Testis (tissue), 2 donors: ENCODE measurements at regions not wholly inside any gene's neighbourhood (a gene's known extent, or its start where the extent isn't known, plus 50 kb on each side); places are given as distances from the start of the nearest gene placed in this dataset.

Source experiments
- CTCF ChIP-seq, 3 experiments: fragments of 450-650 bp in 2 of 3; fragments of 200-600 bp in 1 of 3; sonication (generic) in 1 of 3; IDR thresholded peaks; one replicate each; pipeline ENCODE4 v1.5.1; 2016 to 2019; ENCODE audit warnings: antibody characterized with exemption in 3 of 3, mild to moderate bottlenecking in 2 of 3, moderate library complexity in 1 of 3
- POLR2A ChIP-seq: fragments of 450-650 bp; IDR thresholded peaks from one replicate; pipeline ENCODE4 v1.6.1; 2017; ENCODE audit warnings: antibody characterized with exemption, mild to moderate bottlenecking, moderate library complexity

GRCh38 chr12:107955966-107956643 lies 173.0 kb upstream of the WSCD2 start:
- no peak for TF ChIP-seq CTCF (IDR thresholded peaks at IDR 0.05)
- TF ChIP-seq POLR2A: no peak
